ENCODE measurements at regions not wholly inside any gene's neighbourhood (a gene's known extent, or its start where the extent isn't known, plus 50 kb on each side); places are given as distances from the start of the nearest gene placed in this dataset.

DNA sequence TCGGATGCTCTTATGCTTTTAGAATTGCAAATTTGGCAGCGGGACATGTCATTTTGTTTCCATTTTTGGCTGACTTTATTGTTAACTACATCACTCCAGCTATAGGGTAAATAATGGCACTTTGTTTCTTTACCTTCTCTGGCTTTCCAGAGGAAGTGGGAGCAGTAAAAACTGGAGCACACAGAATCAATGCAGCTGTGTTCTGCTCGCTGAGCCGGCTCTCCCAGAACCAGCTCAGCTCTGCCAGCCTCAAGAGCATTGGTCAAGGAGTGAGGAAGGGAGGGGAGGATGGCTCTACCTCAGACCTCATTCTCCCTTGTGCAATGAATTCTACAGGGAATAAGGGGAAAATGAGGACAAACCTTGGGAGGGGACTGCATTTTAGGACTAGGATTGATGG is 50.5 kb upstream of the SPATA13 start:
- Histone ChIP-seq H3K9me3 (no peaks in the 10 kb centered on the region), H3K27ac (no peak overlapping the region), H3K4me1 (peaks cover 28% of the 10 kb centered on the region), H3K27me3 (no peaks in the 10 kb centered on the region), H3K36me3 (replicated peaks in 1 of 2; ENCODE audit: insufficient read depth in 1 of 2, low read depth in 2 of 2) (no peaks in the 10 kb centered on the region), H3K4me3 (no peak overlapping the region)
- ATAC-seq (no peak), DNase-seq (no peak)
- WGBS, 2 donors: 41 to 43% methylated on average over 4 of the region's 4 CpGs
- intact Hi-C loops (cut with DNase I): no loop called here
- no peak for TF ChIP-seq POLR2A (IDR thresholded peaks at IDR 0.05)
- TF ChIP-seq, protein P1, sequence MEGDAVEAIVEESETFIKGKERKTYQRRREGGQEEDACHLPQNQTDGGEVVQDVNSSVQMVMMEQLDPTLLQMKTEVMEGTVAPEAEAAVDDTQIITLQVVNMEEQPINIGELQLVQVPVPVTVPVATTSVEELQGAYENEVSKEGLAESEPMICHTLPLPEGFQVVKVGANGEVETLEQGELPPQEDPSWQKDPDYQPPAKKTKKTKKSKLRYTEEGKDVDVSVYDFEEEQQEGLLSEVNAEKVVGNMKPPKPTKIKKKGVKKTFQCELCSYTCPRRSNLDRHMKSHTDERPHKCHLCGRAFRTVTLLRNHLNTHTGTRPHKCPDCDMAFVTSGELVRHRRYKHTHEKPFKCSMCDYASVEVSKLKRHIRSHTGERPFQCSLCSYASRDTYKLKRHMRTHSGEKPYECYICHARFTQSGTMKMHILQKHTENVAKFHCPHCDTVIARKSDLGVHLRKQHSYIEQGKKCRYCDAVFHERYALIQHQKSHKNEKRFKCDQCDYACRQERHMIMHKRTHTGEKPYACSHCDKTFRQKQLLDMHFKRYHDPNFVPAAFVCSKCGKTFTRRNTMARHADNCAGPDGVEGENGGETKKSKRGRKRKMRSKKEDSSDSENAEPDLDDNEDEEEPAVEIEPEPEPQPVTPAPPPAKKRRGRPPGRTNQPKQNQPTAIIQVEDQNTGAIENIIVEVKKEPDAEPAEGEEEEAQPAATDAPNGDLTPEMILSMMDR (IDR thresholded peaks at IDR 0.05): no peak
